CD4-positive, alpha-beta T cell treated with Interleukin-4 for 4 hours (primary cell): ENCODE measurements at regions not wholly inside any gene's neighbourhood (a gene's known extent, or its start where the extent isn't known, plus 50 kb on each side); places are given as distances from the start of the nearest gene placed in this dataset.

Experiments
- DNase-seq: peaks from one replicate; pipeline ENCODE4 v3.0.0-alpha.2; 2020

- no peak for DNase-seq
Observed at GRCh38 chr6:41474213-41474933, 71.8 kb upstream of the FOXP4 start.

- DNase-seq = no peak
Observed at GRCh38 chr6:41475164-41475563, 71.0 kb upstream of the FOXP4 start.

DNA sequence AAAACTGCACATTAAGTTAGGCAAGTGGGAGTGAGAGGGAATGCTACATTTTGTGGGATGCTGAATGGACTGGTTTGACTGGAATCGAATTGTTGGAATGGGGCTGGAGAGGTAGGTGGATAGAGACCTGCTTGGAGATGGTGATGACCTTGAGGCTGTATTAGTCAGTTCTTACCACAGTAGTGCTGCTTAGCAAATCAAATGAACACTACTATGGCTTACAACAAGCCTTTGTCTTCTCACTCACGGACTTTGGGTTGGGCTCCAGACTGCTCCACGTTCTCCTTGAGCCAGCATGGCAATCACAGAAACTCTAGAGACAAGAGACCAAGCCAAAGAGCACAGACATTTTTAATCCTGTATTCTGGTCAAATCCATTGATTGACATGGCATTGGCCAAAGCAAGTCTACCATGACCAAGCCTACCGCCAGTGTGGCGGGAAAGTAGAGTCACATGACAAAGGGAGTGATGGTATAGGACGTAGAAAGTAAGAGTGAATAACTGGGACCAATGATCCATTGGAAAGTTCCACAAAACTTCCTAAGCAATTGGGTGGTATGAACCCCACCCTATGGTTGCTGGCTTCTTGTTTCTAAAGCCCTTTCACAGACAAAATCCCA is 70.3 kb upstream of the FOXP4 start:
- DNase-seq = no peak

DNA sequence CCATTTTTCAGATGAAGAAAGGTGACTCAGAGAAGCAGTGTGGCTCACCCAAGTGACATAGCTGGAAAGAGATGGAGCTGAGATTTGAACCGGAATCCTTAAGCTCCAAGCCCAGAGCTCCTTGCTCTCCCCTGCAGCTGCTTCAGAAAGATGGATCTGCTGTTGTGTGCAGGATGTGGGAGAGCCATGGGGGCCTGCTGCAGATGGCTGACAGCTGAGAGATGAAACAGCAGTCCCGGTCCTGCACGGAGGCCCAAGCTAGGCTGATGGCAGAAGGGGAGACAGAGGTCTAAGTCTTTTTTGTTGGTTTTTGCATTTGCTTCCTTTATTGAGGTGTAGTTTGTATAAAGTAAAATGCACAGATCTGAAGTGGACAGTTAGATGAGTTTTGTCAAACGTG is 69.8 kb upstream of the FOXP4 start:
- no peak for DNase-seq

DNA sequence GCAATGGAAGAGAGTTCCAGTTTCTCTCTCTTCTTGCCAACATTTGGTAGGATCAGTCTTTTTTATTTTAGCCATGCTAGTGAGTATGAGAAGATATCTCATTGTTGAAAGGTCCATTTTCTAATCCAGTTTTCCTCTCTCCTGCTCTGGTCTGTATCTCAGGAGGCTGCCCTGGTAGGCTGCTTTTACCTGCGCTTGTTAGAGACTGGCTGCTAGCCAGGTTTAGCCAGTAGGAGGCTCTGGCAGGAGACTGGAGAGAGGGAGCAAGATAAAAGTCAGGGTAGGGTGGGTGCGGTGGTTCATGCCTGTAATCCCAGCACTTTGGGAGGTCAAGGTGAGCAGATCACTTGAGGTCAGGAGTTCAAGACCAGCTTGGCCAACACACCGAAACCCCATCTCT is 68.6 kb upstream of the FOXP4 start:
- no peak for DNase-seq

DNA sequence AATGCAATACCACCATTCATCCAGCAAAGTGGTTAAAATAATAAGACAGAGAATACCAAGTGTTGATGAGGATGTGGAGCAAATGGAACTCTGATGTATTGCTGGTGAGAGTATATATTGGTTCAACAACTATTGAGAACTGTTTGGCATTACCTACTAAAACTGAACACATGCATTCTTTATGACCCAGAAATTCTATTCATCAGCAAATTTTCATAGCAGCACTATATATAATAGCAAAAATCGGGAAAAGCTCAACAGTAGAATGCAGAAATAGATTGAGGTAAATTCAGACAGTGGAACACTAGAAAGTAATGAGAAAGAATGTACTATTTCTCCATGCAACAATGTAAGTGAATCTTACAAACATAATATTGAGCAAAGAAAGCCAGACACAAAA is 62.2 kb upstream of the FOXP4 start:
- DNase-seq = no peak

GRCh38 chr6:41487860-41488432 is 58.2 kb upstream of the FOXP4 start:
- DNase-seq = no peak

GRCh38 chr6:41488433-41489119 is 57.6 kb upstream of the FOXP4 start:
- DNase-seq = no peak

DNA sequence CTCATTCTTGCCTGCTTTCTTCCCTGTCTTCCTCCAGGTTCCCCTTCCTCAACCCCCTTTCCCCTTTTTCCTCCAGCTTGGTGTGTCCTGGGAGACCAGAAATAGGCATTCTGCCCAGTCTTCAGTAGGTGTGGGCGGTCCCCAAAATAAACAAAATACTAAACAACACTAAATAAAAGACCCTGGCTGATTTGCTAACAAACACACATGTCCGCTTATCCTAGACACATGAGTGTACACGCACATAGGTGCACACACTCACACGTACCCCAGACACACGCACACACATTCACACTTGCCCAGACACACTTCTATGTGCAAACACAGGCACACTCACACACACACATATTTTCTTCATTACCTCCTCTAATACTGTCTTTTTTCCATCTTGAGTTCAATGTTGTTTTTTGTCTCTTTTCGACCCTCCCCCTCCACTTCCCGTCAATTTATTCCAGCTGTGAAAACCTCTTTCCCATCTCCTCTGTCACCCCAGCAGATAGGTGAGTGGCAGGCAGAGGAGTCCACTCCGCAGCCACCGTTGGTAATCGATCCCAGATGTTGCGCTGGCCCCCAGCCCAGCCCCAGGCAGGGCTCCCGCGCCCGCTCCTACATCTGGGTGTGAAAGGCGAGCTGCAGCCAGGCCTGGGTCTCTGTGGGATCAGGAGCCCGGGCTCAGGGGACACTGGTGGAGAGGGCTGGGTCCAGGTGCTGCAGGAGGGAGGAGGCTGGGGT is 56.9 kb upstream of the FOXP4 start:
- no peak for DNase-seq

- DNase-seq = no peak
Observed at GRCh38 chr6:41492261-41492891, 53.8 kb upstream of the FOXP4 start.

DNA sequence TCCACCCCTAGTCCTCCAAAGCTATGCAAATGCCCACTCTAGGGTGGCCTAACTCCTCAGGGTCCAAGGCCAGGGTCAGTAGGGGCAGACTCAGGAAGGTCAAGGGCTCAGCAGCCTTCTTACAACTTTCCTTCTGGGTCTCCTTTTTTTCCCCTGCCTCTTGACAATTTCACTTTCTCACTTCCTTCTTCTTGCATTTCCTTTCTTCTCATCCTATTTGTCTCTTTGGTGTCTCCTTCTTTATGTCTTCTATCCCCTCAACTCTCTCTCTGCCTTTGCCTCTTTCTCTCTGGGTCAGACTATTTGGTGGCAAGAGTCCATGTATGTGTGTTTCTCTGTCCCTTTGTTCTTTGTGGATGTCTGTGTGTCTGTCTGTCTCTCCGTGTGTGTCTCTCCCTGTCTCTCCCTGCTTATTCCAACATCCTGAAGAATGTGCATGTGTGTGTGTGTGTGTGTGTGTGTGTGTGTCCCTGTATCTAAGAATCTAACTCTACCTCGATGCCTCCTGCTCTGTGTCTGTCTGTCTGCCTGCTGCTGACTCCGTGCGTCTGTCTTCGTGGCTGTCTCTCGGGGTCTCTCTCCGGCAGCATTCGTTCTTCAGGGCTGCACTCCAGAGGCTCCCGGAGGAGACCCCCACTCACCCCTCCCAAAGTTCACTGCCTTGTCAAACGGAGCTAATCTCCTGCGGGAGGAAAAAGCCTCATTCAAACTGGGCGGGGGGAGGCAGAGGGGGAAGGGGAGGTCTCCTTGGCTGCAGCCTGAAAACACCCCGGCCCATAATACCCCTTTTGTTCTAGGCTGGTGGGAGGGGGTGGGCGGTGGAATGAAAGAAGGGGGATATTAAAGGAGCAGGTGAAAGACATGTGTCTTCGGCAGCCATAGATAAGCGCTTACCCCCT is 51.7 kb upstream of the FOXP4 start:
- DNase-seq = no peak
